ENCODE measurements at regions not wholly inside any gene's neighbourhood (a gene's known extent, or its start where the extent isn't known, plus 50 kb on each side); places are given as distances from the start of the nearest gene placed in this dataset.
"Not testable (repeated sequence)": the region's sequence is repeated elsewhere in the genome, so short reads cannot be mapped to it uniquely, and the experiment has no call there.

DNA sequence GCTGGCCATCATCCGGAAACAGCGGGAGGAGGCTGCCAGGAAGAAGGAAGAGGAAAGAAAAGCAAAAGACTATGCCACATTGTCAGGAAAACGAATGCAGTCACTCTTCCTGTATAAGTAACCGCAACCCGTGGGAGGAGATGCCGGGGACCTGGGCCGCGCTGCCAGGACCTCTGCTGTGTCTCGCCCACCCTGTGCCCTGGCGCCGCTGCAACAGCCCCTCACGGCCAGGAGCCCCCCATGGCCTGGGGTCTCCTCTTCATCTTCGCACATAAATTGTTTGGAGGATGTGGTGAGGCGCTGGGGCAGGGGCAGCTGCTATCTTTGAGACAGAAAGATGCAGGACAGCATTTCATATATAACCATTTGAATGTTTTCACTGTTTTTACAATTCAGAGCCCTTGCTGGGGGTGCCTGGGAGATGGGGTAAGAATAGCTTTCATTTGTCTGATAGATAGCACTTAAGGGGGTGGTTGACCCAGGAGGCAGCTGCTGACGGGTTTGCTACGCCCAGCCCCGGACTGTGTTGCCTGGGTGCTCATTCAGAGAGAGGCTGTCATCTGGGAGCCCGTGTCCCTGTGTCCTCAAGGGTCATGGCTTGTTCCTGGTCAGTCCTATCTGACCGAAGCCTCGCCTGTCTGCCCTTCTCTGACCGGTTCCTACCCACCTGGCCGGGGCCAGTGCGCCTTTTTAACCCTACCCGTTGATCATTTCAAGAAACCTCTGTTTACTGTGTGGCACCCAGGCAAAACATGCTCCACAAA, 1067.7 kb upstream of the COX7C start:
- no peak overlapping the region for H3K4me3 ChIP-seq (ENCODE audit: low read depth, poor library complexity, severe bottlenecking)
- no peak for TF ChIP-seq POLR2A (IDR thresholded peaks at IDR 0.05)
- TF ChIP-seq, protein P1, sequence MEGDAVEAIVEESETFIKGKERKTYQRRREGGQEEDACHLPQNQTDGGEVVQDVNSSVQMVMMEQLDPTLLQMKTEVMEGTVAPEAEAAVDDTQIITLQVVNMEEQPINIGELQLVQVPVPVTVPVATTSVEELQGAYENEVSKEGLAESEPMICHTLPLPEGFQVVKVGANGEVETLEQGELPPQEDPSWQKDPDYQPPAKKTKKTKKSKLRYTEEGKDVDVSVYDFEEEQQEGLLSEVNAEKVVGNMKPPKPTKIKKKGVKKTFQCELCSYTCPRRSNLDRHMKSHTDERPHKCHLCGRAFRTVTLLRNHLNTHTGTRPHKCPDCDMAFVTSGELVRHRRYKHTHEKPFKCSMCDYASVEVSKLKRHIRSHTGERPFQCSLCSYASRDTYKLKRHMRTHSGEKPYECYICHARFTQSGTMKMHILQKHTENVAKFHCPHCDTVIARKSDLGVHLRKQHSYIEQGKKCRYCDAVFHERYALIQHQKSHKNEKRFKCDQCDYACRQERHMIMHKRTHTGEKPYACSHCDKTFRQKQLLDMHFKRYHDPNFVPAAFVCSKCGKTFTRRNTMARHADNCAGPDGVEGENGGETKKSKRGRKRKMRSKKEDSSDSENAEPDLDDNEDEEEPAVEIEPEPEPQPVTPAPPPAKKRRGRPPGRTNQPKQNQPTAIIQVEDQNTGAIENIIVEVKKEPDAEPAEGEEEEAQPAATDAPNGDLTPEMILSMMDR (IDR thresholded peaks at IDR 0.05): no peak
- intact Hi-C loops (cut with DNase I; ENCODE audit: low total_unique reads): no loop called here
- 87 to 91% methylated on average over 24 of the region's 24 CpGs for WGBS, 2 donors
- DNase-seq (ENCODE audit: low spot score in 2 of 2): no peak

DNA sequence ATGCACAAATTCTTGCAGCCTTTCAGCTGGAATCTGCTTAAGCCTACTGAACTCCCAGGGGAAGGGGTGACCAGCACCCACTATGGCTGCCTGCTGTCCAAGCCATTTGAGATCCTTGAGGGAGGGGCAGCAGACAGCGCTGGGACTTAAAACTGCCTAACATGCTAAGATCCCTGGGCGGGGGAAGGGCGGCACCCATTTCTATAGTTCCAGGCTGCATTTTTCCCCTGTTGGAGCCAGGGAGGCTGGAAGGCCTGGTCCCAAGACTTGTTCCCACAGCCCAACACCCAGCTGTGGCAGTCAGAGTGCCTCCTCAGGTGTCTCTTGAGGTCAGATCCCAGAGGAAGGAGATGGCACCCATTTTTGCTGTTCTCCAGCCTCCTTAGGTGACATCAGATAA, 1061.3 kb upstream of the COX7C start:
- no peak for TF ChIP-seq POLR2A (IDR thresholded peaks at IDR 0.05)
- TF ChIP-seq, protein P1 (IDR thresholded peaks at IDR 0.05): no peak
- 92 to 95% methylated on average over 3 of the region's 3 CpGs for WGBS, 2 donors
- intact Hi-C loops (cut with DNase I; ENCODE audit: low total_unique reads): no loop called here
- no peak overlapping the region for H3K4me3 ChIP-seq (ENCODE audit: low read depth, poor library complexity, severe bottlenecking)
- no peak for DNase-seq (ENCODE audit: low spot score in 2 of 2)

DNA sequence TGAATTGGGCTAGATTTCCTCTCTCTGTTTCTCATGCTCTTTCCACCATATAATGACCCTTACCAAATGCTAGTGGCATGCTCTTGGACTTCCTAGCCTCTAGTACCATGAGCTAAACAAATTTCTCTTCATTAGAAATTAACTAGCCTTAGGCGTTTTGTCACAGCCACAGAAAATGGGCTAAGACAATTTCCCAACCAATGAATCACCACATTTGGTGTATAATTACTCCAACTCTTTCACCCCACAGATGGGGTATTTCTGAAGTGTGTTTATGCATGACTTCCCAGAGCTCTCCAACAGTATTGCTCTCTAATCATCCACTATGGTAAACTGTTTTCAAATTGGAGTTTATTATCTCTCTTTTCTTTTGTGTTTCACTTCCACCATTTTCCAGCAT, 1041.1 kb upstream of the COX7C start:
- intact Hi-C loops (cut with DNase I; ENCODE audit: low total_unique reads): no loop called here
- no peak for DNase-seq (ENCODE audit: low spot score in 2 of 2)
- WGBS, 2 donors: 77 to 91% methylated on average over 1 of the region's 1 CpG
- no peak overlapping the region for H3K4me3 ChIP-seq (ENCODE audit: low read depth, poor library complexity, severe bottlenecking)
- no peak for TF ChIP-seq POLR2A (IDR thresholded peaks at IDR 0.05)
- TF ChIP-seq, protein P1 (IDR thresholded peaks at IDR 0.05): no peak

DNA sequence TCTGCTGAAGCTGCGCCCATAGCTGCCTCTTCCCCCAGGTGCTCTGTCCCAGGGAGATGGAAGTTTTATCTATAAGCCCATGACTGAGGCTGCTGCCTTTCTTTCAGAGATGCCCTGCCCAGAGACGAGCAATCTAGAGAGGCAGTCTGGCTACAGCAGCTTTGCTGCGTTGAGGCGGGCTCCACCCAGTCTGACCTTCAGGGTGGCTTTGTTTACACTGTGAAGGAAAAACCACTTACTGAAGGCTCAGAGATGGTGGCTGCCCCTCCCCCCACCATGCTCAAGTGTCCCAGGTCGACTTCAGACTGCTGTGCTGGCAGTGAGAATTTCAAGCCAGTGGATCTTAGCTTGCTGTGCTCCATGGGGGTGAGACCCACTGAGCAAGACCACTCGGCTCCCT, 1029.9 kb upstream of the COX7C start:
- WGBS, 2 donors: 48 to 66% methylated on average over 6 of the region's 6 CpGs
- intact Hi-C loops (cut with DNase I; ENCODE audit: low total_unique reads); H3K4me3 ChIP-seq (ENCODE audit: low read depth, poor library complexity, severe bottlenecking); DNase-seq (ENCODE audit: low spot score in 2 of 2): not testable (repeated sequence)

- WGBS, 2 donors: 72 to 78% methylated on average over 3 of the region's 3 CpGs
Observed at GRCh38 chr5:85588268-85588667, 1029.5 kb upstream of the COX7C start.

DNA sequence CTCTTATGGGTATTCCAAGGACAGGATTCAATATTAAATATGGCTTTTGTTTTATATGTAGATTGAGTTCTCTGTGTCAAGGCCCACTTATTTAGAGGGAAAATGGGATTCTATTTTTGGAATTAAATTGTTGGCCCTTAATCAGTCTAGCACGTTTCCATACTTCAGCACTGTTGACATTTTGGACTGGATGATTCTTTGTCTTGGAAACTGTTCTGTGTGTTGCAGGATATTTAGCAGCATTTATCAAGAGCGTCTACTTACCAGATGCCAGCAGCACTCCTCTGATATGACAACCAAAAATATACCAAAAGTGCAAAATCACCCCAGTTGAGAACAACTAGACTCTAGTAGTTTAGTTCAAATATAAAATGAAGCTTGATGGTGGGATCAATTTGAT, 1027.0 kb upstream of the COX7C start:
- 61 to 78% methylated on average over 2 of the region's 2 CpGs for WGBS, 2 donors
- TF ChIP-seq POLR2A (IDR thresholded peaks at IDR 0.05): no peak
- TF ChIP-seq, protein P1 (IDR thresholded peaks at IDR 0.05): no peak
- intact Hi-C loops (cut with DNase I; ENCODE audit: low total_unique reads): no loop called here
- DNase-seq (ENCODE audit: low spot score in 2 of 2): no peak
- H3K4me3 ChIP-seq (ENCODE audit: low read depth, poor library complexity, severe bottlenecking): no peak overlapping the region

More at GRCh38 chr5:85588268-85588667, 1029.5 kb upstream of the COX7C start:
- intact Hi-C loops (cut with DNase I; ENCODE audit: low total_unique reads); DNase-seq (ENCODE audit: low spot score in 2 of 2); H3K4me3 ChIP-seq (ENCODE audit: low read depth, poor library complexity, severe bottlenecking): not testable (repeated sequence)

GRCh38 chr5:85591311-85591710, 1026.4 kb upstream of the COX7C start:
- intact Hi-C loops (cut with DNase I; ENCODE audit: low total_unique reads): no loop called here
- 74% methylated on average over 3 of the region's 3 CpGs for WGBS, 2 donors
- no peak overlapping the region for H3K4me3 ChIP-seq (ENCODE audit: low read depth, poor library complexity, severe bottlenecking)
- TF ChIP-seq, protein P1 (IDR thresholded peaks at IDR 0.05): no peak
- TF ChIP-seq POLR2A (IDR thresholded peaks at IDR 0.05): no peak
- DNase-seq (ENCODE audit: low spot score in 2 of 2): no peak
